Right lobe of liver (tissue), 6 donors: ENCODE measurements at regions not wholly inside any gene's neighbourhood (a gene's known extent, or its start where the extent isn't known, plus 50 kb on each side); places are given as distances from the start of the nearest gene placed in this dataset.

Experiments used
- ATAC-seq, 4 donors: fragments of 200-7000 bp; cut with Tn5 transposase; one replicate each; pipeline ENCODE4 v1.9.1; 2020; ENCODE audit warnings: mild to moderate bottlenecking in 4 of 4, moderate library complexity in 4 of 4
- DNase-seq, 3 donors: peaks; one replicate each; pipeline ENCODE4 v3.0.0-alpha.2; 2020
- H3K27ac ChIP-seq, 3 donors: fragments of 200-600 bp; one replicate each; pipeline ENCODE4 v1.8.0; 2022
- H3K27me3 ChIP-seq, 2 donors: fragments of 200-600 bp; one replicate each; pipeline ENCODE4 v1.8.0; 2022
- H3K36me3 ChIP-seq, 4 donors: fragments of 200-600 bp; sonication (generic) in 1 of 4; one replicate each; pipeline versions ENCODE4 v1.5.1 to v1.8.0; 2017 to 2022; ENCODE audit warnings: control low read depth in 1 of 4
- H3K4me1 ChIP-seq, 4 donors: fragments of 200-600 bp; sonication (generic) in 1 of 4; one replicate each; pipeline versions ENCODE4 v1.5.1 to v1.8.0; 2017 to 2022; ENCODE audit warnings: control low read depth in 1 of 4
- H3K4me3 ChIP-seq, 3 donors: fragments of 200-600 bp; one replicate each; pipeline ENCODE4 v1.8.0; 2022
- H3K9me3 ChIP-seq, 4 donors: fragments of 200-600 bp; sonication (generic) in 1 of 4; one replicate each; pipeline versions ENCODE4 v1.5.1 to v1.8.0; 2017 to 2022; ENCODE audit warnings: control low read depth in 1 of 4
- POLR2A ChIP-seq: fragments of 450-650 bp; IDR thresholded peaks from one replicate; pipeline ENCODE4 v1.6.1; 2017; ENCODE audit warnings: antibody characterized with exemption, mild to moderate bottlenecking
- WGBS: methylation state at CpG from one replicate; pipeline ENCODE4 v1.1.6; 2018; ENCODE audit warnings: low coverage, low lambda C conversion rate; ENCODE audit not compliant: insufficient coverage; ENCODE audit errors: missing lambda C conversion rate; 5-methylcytosine and 5-hydroxymethylcytosine counted together
- intact Hi-C, 2 donors: fragments of 100-400 bp; cut with DNase I; formaldehyde crosslinking; loops; one replicate each; pipeline versions ENCODE4 v1.11.2 to v1.14.1; 2022
- TF ChIP-seq, protein P1 (sequence below), 4 donors: fragments of 200-600 bp in 3 of 4; fragments of 450-650 bp in 1 of 4; IDR thresholded peaks; one replicate each; pipeline versions ENCODE4 v1.5.1 to v1.8.0; 2016 to 2022; ENCODE audit warnings: antibody characterized with exemption in 4 of 4, mild to moderate bottlenecking in 2 of 4
- donor health status: DM: no; HTN: yes; CAD: no.
- donor health status: DM: no; HTN: no; CAD: no.
- donor health status: DM: no; HTN: no; CAD: no.
- donor health status: DM: no; HTN: yes; CAD: no.
- donor health status: DM: no; HTN: yes; CAD: no.

DNA sequence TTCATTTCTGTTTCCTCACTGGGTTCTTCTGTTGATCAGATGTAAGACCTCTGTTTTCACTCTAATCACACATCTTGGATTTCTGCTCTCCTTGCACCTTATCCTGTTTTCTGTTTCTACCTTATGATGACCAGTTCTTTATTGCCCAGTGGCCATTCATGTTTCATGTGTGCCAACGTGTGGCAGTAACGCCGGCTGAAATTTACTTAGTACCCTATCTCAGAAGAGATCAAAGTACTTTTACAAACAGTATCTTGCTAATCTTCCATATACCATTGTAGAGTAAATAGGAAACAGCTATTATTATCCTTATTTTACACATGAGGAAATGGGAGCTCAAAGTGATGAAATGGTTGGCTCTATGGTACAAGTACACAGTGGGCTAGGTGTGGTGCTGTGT, 74.0 kb downstream of the GATA3 start:
- no peaks in the 10 kb centered on the region for H3K9me3 ChIP-seq
- H3K27ac ChIP-seq = no peak overlapping the region
- intact Hi-C loops = no loop called here
- ATAC-seq (no peak), DNase-seq (no peak)
- no peaks in the 10 kb centered on the region for H3K36me3 ChIP-seq
- TF ChIP-seq, protein P1, sequence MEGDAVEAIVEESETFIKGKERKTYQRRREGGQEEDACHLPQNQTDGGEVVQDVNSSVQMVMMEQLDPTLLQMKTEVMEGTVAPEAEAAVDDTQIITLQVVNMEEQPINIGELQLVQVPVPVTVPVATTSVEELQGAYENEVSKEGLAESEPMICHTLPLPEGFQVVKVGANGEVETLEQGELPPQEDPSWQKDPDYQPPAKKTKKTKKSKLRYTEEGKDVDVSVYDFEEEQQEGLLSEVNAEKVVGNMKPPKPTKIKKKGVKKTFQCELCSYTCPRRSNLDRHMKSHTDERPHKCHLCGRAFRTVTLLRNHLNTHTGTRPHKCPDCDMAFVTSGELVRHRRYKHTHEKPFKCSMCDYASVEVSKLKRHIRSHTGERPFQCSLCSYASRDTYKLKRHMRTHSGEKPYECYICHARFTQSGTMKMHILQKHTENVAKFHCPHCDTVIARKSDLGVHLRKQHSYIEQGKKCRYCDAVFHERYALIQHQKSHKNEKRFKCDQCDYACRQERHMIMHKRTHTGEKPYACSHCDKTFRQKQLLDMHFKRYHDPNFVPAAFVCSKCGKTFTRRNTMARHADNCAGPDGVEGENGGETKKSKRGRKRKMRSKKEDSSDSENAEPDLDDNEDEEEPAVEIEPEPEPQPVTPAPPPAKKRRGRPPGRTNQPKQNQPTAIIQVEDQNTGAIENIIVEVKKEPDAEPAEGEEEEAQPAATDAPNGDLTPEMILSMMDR (IDR thresholded peaks at IDR 0.05) = no peak
- TF ChIP-seq POLR2A = no peak
- WGBS = 56% methylated on average over 3 of the region's 3 CpGs
- no peaks in the 10 kb centered on the region for H3K27me3 ChIP-seq
- H3K4me3 ChIP-seq = no peak overlapping the region
- H3K4me1 ChIP-seq = no peaks in the 10 kb centered on the region

DNA sequence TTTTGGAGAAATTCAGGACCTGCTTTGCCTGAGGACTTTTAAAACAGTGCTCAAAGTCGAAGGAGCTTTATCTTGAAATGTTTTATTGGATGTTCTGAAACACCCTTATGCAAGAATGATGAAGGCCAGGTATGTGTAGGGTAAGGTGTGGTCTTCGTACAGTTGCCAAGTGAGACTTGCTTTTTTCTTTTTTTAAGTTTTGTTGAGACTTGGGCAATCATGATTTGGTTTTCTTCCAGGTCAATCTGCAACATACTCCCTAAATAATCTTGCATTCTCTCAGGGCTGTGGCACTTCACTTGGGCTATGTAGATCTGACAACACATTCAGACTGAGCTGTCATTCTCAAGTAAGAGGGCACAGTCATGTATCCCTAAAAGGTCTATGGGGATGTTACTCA, 75.0 kb downstream of the GATA3 start:
- Histone ChIP-seq H3K4me3 (no peak overlapping the region), H3K27ac (no peak overlapping the region), H3K4me1 (no peaks in the 10 kb centered on the region), H3K9me3 (no peaks in the 10 kb centered on the region), H3K27me3 (no peaks in the 10 kb centered on the region), H3K36me3 (no peaks in the 10 kb centered on the region)
- intact Hi-C loops = no loop called here
- ATAC-seq (no peak), DNase-seq (no peak)
- no peak for TF ChIP-seq POLR2A
- TF ChIP-seq, protein P1 (IDR thresholded peaks at IDR 0.05) = no peak
- 55% methylated on average over 2 of the region's 2 CpGs for WGBS

DNA sequence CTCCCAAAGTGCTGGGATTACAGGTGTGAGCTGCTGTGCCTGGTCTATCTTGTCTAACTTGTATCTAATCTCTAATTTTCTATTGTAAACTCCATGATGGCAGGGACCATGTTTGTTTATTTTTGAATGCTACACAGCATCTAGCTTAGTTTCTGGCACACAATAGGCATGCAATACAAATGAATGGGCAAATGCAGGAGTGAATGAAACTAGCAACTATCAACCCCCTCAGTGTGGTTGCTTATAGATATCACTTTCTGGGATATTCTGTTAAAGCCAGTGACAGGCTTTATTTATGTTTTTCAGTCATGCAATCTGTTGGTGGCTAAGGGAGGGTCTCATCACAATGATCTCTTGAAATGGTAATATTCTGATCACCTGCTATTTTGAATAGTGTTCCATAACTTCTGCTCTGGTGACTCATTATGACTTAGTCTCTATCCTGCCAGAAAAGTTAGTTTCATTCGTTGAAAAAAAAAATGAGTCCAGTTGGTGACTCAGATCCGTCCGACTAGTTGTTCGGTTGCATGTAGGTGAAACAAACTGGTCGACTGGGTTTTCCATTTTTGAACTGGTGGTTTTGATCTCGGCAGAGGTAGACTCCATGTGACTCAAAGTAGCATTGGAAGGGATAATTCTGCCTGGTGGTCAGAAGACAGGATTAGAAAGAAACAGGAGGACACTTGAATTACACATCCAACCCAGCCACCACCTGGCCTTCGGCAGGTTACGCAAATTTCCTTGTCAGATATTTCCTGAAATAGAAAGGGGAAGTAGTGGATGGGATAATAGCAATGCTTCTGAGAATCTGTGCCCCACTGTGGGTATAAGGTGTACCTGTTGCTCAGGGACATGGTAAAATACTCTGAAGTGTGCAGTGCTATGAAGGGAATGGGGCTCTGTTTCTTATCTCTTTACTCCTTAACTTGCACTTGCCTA, 76.8 kb downstream of the GATA3 start:
- DNase-seq (no peak), ATAC-seq (no peak)
- H3K9me3 ChIP-seq = no peaks in the 10 kb centered on the region
- H3K36me3 ChIP-seq = no peaks in the 10 kb centered on the region
- intact Hi-C loops = no loop called here
- TF ChIP-seq, protein P1 (IDR thresholded peaks at IDR 0.05) = no peak
- TF ChIP-seq POLR2A = no peak
- 58% methylated on average over 8 of the region's 8 CpGs for WGBS
- H3K4me1 ChIP-seq = no peaks in the 10 kb centered on the region
- H3K4me3 ChIP-seq = no peak overlapping the region
- no peak overlapping the region for H3K27ac ChIP-seq
- H3K27me3 ChIP-seq = no peaks in the 10 kb centered on the region

DNA sequence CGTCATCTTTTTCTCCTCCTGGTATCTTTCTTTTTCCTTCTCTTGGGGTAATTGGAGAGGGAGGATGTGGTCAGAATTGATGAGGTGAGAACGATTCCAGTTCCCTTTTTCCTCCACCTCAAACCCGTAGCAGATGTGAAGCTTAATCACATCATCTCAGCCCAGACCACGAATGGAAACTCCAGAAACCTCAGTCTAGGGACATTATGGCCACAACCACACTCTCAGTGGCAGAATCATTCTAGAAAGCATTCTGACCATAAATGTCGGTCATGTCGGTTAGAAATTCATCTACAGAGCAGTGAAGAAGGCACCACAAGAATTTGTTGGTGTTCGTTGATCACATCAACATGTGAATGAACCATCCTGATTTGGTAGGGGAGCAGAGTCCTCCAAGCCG, 78.7 kb downstream of the GATA3 start:
- Histone ChIP-seq H3K4me3 (no peak overlapping the region), H3K9me3 (no peaks in the 10 kb centered on the region), H3K27ac (no peak overlapping the region), H3K36me3 (no peaks in the 10 kb centered on the region), H3K27me3 (no peaks in the 10 kb centered on the region), H3K4me1 (no peaks in the 10 kb centered on the region)
- DNase-seq (no peak), ATAC-seq (no peak)
- TF ChIP-seq POLR2A = no peak
- TF ChIP-seq, protein P1 (IDR thresholded peaks at IDR 0.05) = no peak
- WGBS = 41% methylated on average over 5 of the region's 8 CpGs
- intact Hi-C loops = no loop called here
